ENCODE measurements at regions not wholly inside any gene's neighbourhood (a gene's known extent, or its start where the extent isn't known, plus 50 kb on each side); places are given as distances from the start of the nearest gene placed in this dataset.
A peak's percentile ranks its signal among the peaks of the same experiment; 100 is the strongest.

DNA sequence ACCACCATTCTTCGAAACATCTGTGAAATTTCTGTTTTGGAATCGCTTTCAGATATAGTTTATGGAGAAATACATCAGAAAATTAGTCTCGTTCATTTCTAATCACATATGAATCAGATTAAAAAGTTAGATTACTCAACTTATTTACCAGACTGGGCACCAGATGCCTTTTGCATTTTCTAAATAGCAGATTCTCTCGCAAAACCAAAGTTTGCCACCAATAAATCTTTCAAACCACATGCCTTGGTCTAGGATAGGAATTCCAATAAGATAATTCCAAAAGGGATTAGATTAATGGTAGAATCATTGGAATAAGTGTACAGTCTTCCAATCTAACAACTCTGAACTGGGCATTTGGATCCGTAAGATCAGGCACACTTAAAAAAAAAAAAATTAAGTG, 160.4 kb upstream of the TAB2 start:
- no peak for ATAC-seq (replicated peaks)

GRCh38 chr6:149158076-149158475, 159.4 kb upstream of the TAB2 start:
- DNase-seq: no peak
- peaks cover 6 to 12% of the 10 kb centered on the region in 2 donors for H3K4me1 Mint-ChIP-seq
- no peaks in the 10 kb centered on the region for H3K36me3 Mint-ChIP-seq
- peaks cover 0 to 3% of the 10 kb centered on the region in 2 donors for H3K9me3 Mint-ChIP-seq
- peaks cover 0 to 4% of the 10 kb centered on the region in 2 donors for H3K27me3 Mint-ChIP-seq
- H3K27ac Mint-ChIP-seq: no peak overlapping the region
- no peak for ATAC-seq (replicated peaks)
- no peak overlapping the region for H3K4me3 Mint-ChIP-seq

More for the DNA sequence above, 160.4 kb upstream of the TAB2 start:
- Mint-ChIP-seq H3K27me3 (peaks cover 0 to 4% of the 10 kb centered on the region in 2 donors), H3K4me3 (no peak overlapping the region), H3K27ac (no peak overlapping the region), H3K9me3 (peaks cover 0 to 3% of the 10 kb centered on the region in 2 donors), H3K4me1 (peaks cover 8 to 12% of the 10 kb centered on the region in 2 donors), H3K36me3 (no peaks in the 10 kb centered on the region)
- no peak for DNase-seq

DNA sequence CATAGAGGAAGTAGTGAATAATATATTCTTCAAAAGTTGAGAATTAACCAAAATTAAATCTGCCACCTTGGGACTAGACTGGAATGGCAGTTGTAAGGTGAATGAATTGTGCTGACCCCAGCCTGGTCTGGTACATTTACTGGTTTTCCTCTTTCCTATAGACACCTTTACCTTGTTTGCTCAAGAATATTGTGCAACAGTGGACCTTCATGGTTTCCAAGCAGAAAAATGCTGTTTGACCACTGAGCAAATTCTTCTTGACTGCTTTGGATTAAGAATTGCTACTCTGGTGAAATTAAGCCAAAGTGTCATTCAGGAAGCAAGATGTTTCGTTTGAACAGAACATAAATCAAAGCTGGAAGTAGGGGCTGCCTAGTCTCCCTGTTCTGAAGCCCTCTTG, 156.6 kb upstream of the TAB2 start:
- Mint-ChIP-seq H3K36me3 (no peaks in the 10 kb centered on the region), H3K4me1 (peaks cover 4 to 7% of the 10 kb centered on the region in 2 donors), H3K27ac (no peak overlapping the region), H3K27me3 (no peaks in the 10 kb centered on the region), H3K9me3 (no peaks in the 10 kb centered on the region), H3K4me3 (no peak overlapping the region)
- DNase-seq (no peak), ATAC-seq (replicated peaks) (no peak)

DNA sequence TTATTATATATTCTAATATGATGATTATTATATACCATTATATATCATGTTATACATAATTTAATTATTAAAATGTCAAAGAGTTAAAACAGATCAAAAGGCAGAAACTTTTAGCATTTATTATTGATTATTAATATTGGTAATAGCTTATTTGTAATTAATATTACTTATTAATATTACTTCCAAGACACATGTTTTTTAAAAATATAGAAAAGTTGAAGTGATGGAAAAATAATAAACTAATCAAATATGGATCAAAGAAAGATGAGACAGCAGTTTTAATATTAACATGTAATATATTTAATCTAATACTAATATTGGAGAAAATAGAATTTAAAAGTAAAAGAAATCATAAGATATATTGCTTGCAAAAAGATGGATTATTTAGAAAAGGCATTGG, 154.6 kb upstream of the TAB2 start:
- no peak for ATAC-seq (replicated peaks)

GRCh38 chr6:149164199-149164750, 153.2 kb upstream of the TAB2 start:
- H3K4me1 Mint-ChIP-seq: peaks cover 11 to 21% of the 10 kb centered on the region in 2 donors
- peaks cover 5 to 9% of the 10 kb centered on the region in 2 donors for H3K27me3 Mint-ChIP-seq
- H3K4me3 Mint-ChIP-seq: no peak overlapping the region
- DNase-seq (no peak), ATAC-seq (replicated peaks) (no peak)
- H3K27ac Mint-ChIP-seq: no peak overlapping the region
- H3K9me3 Mint-ChIP-seq: peaks cover 0 to 5% of the 10 kb centered on the region in 2 donors
- peaks cover 2 to 4% of the 10 kb centered on the region in 2 donors for H3K36me3 Mint-ChIP-seq

More for the DNA sequence above, 154.6 kb upstream of the TAB2 start:
- no peaks in the 10 kb centered on the region for H3K9me3 Mint-ChIP-seq
- H3K4me3 Mint-ChIP-seq: no peak overlapping the region
- H3K27me3 Mint-ChIP-seq: no peaks in the 10 kb centered on the region
- no peaks in the 10 kb centered on the region for H3K36me3 Mint-ChIP-seq
- peaks cover 5 to 15% of the 10 kb centered on the region in 2 donors for H3K4me1 Mint-ChIP-seq
- H3K27ac Mint-ChIP-seq: no peak overlapping the region
- DNase-seq: no peak

DNA sequence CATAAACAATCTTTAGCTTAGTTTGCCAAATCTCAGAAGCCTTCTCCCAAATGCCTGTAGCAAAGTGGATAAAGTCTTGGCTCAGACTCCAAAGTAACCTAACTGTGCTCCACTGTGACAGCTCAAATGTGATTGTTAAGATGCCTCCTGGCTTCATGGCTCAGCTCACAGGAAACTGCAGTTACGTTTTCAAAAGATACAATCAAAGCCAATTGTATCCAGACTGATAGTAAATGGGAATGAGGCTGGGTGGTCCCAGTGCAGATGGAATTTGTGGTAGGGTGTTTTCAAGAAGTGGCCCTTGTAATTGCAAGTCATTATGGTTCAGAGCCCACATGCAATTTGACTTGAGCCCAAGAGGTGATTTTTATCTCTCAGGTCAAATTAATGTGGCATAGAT, 151.2 kb upstream of the TAB2 start:
- peaks cover 5 to 16% of the 10 kb centered on the region in 2 donors for H3K27me3 Mint-ChIP-seq
- DNase-seq (no peak), ATAC-seq (replicated peaks) (no peak)
- peaks cover 0 to 5% of the 10 kb centered on the region in 2 donors for H3K9me3 Mint-ChIP-seq
- H3K4me1 Mint-ChIP-seq: peaks cover 20 to 35% of the 10 kb centered on the region in 2 donors
- no peak overlapping the region for H3K4me3 Mint-ChIP-seq
- peaks cover 2 to 4% of the 10 kb centered on the region in 2 donors for H3K36me3 Mint-ChIP-seq
- no peak overlapping the region for H3K27ac Mint-ChIP-seq

DNA sequence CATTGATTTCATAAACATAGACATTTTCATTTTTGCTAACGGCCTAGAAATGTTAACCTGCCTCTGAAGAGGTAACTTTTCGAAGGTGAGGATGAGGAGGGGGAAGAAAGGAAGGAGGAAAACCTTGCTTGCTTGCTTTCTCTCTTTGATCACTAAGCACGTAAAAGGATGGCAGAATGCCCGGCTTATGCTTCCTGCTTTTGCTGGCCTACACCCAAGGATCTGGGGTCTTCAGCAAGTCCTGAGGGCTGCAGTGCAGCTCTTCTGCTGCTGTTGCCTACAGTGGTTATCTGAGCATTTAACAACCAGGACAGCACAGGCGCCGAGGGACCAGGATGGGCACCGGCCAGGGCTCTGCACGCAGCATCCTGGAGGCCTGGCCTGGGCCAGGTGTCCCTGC, 150.8 kb upstream of the TAB2 start:
- Mint-ChIP-seq H3K27me3 (peaks cover 5 to 16% of the 10 kb centered on the region in 2 donors), H3K4me1 (peaks cover 20 to 37% of the 10 kb centered on the region in 2 donors), H3K9me3 (peaks cover 0 to 5% of the 10 kb centered on the region in 2 donors), H3K27ac (no peak overlapping the region), H3K36me3 (peaks cover 2 to 4% of the 10 kb centered on the region in 2 donors), H3K4me3 (no peak overlapping the region)
- ATAC-seq (replicated peaks): no peak
- no peak for DNase-seq

DNA sequence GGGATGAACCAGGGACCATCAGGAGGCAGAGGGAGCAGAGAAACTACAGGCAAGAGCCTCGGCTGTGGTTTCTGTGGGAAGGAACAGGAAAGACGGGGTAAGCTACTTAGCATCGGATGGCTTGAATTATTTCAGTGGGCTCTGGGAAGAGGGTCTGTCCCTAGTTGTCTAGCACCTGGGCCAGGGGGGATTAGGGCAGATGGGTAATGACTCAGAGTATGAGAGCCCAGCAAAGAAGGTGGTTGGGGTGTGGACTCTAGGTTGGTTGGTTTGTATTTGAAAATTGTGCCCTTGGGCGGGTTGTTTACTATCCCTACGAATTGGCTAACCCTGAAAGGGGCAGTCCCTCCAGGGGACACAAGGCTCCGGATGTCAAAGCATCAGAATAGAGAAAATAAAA, 148.5 kb upstream of the TAB2 start:
- Mint-ChIP-seq H3K36me3 (peaks cover 2 to 4% of the 10 kb centered on the region in 2 donors), H3K27me3 (peaks cover 5 to 16% of the 10 kb centered on the region in 2 donors), H3K9me3 (peaks cover 0 to 5% of the 10 kb centered on the region in 2 donors), H3K4me1 (peaks cover 20 to 37% of the 10 kb centered on the region in 2 donors), H3K4me3 (peak overlapping the region; percentile 18 to 56), H3K27ac (peak overlapping the region; percentile 20)
- ATAC-seq (replicated peaks): peak; percentile 73 to 76
- DNase-seq: no peak

- ATAC-seq (replicated peaks) (no peak), DNase-seq (no peak)
- Mint-ChIP-seq H3K4me3 (no peak overlapping the region), H3K36me3 (peaks cover 2 to 4% of the 10 kb centered on the region in 2 donors), H3K9me3 (peaks cover 0 to 5% of the 10 kb centered on the region in 2 donors), H3K4me1 (peaks cover 20 to 39% of the 10 kb centered on the region in 2 donors), H3K27me3 (peaks cover 5 to 16% of the 10 kb centered on the region in 2 donors), H3K27ac (peak overlapping the region; percentile 22)
These were observed 147.6 kb upstream of the TAB2 start for GRCh38 chr6:149169761-149170511.

- Mint-ChIP-seq H3K4me3 (no peak overlapping the region), H3K27me3 (peaks cover 5 to 16% of the 10 kb centered on the region in 2 donors), H3K4me1 (peaks cover 20 to 41% of the 10 kb centered on the region in 2 donors), H3K9me3 (peaks cover 0 to 5% of the 10 kb centered on the region in 2 donors), H3K36me3 (peaks cover 2 to 4% of the 10 kb centered on the region in 2 donors), H3K27ac (peak overlapping the region; percentile 57)
- ATAC-seq (replicated peaks): peak; percentile 38 to 39
- DNase-seq: peak; percentile 20
These were observed 146.7 kb upstream of the TAB2 start for GRCh38 chr6:149170564-149171452.

DNA sequence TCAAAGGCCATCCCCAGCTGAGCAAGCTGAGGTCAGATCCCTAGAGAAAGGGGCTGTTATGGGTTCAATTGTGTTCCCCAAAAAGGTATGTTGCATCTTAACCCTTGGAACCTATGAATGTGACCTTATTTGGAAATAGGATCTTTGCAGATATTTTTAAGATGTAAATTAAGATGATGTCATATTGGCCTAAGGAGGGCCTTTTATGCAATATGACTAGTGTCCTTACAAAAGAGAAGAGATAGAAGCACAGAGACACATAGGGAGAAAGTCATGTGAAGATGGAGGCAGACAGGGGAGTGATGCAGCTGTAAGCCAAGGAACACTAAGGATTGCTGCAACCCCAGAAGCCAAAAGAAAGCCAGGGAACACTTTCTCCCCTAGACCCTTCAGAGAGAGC, 144.3 kb upstream of the TAB2 start:
- Mint-ChIP-seq H3K36me3 (peaks cover 4 to 5% of the 10 kb centered on the region in 2 donors), H3K27me3 (peaks cover 5 to 16% of the 10 kb centered on the region in 2 donors), H3K4me3 (no peak overlapping the region), H3K4me1 (peaks cover 18 to 32% of the 10 kb centered on the region in 2 donors), H3K9me3 (peaks cover 3 to 8% of the 10 kb centered on the region in 2 donors), H3K27ac (no peak overlapping the region)
- ATAC-seq (replicated peaks): no peak
- no peak for DNase-seq

DNA sequence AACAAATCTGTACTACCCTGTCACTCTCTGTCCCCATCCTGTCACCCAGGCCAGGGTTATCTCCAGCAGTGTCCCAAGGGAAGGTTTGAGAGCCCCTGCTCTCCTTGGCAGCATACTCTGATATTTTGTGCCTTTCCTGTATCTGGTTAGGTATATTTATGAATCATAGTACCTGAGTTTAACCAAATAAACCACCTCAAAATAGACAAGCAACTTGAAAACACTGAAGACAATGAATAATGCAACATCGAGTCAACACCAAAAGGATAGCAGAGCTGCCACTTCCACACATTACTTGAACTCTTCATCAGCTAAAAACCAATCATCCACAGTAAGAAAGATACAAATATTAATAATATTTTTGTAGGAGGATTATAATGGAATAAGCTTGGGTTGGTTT, 142.6 kb upstream of the TAB2 start:
- Mint-ChIP-seq H3K27me3 (peaks cover 0 to under 1% of the 10 kb centered on the region in 2 donors), H3K4me1 (peaks cover 12 to 28% of the 10 kb centered on the region in 2 donors)

DNA sequence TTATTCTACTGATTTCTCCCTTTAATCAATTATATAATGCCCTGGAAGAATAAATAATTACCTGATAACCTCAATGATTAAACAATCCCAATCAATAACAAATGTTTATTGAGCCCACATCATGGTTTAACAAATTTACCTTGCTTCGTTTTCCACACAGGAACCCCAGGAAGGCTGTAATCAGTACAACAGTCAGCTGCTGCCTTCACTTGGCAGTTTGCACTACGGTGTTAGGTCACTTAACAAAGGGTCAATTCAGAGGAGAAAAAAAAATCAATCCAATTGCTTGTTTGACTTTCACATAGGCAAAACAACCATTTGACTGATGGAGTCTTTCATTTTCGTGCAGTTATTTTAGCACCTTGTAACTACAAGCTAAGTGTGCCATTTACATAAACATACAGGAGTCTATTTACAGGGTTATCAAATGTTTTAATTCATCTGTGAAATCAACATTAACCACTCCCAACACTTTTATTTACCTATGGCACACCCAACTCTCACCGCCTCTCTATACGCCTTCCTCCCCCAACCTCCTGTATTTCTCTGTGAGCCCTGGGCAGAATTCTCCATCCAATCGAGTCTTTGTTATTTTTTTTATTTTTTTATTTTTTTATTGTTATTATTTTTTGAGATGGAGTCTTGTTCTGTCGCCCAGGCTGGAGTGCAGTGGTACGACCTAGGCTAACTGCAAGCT, 140.4 kb upstream of the TAB2 start:
- Mint-ChIP-seq H3K4me3 (no peak overlapping the region), H3K4me1 (peaks cover 9 to 16% of the 10 kb centered on the region in 2 donors), H3K27me3 (no peaks in the 10 kb centered on the region), H3K27ac (no peak overlapping the region), H3K9me3 (peaks cover 3 to 4% of the 10 kb centered on the region in 2 donors), H3K36me3 (peaks cover 0 to 2% of the 10 kb centered on the region in 2 donors)
- DNase-seq (no peak), ATAC-seq (replicated peaks) (no peak)

More for the DNA sequence above, 142.6 kb upstream of the TAB2 start:
- ATAC-seq (replicated peaks) (no peak), DNase-seq (no peak)
- Mint-ChIP-seq H3K27ac (no peak overlapping the region), H3K9me3 (peaks cover 3 to 4% of the 10 kb centered on the region in 2 donors), H3K36me3 (peaks cover 0 to 2% of the 10 kb centered on the region in 2 donors), H3K4me3 (no peak overlapping the region)

All from stimulated activated naive B cell treated with anti-CD40 and anti-IgM and Interleukin-4, amounts not matched to agents 10 μg/mL and 1 μg/mL and 100 μg/mL, for 72 hours (primary cell).